WTC11 (cell line): ENCODE measurements at regions not wholly inside any gene's neighbourhood (a gene's known extent, or its start where the extent isn't known, plus 50 kb on each side); places are given as distances from the start of the nearest gene placed in this dataset.

ENCODE experiments used
- FOXJ3 ChIP-seq: sonication (generic); formaldehyde crosslinking; IDR thresholded peaks from 2 replicates; pipeline ENCODE4 v1.9.0; 2021; ENCODE audit warnings: missing genetic modification reagents, mild to moderate bottlenecking, borderline replicate concordance
- NFATC4 ChIP-seq: fragments of 250-450 bp; sonication (Bioruptor Pico); IDR thresholded peaks from 2 replicates; pipeline ENCODE4 v1.9.0; 2021; ENCODE audit warnings: mild to moderate bottlenecking
- ZNF138 ChIP-seq: sonication (generic); formaldehyde crosslinking; conservative IDR thresholded peaks from 2 replicates; pipeline ENCODE4 v1.8.1; 2022; ENCODE audit warnings: mild to moderate bottlenecking, moderate library complexity, missing genetic modification reagents
- TF ChIP-seq, protein P1 (sequence below): sonication (generic); formaldehyde crosslinking; IDR thresholded peaks from 2 replicates; pipeline ENCODE4 v1.8.1; 2023; ENCODE audit warnings: mild to moderate bottlenecking, moderate library complexity, missing genetic modification reagents
- TF ChIP-seq, protein P2 (sequence below): fragments of 200-600 bp; IDR thresholded peaks from 2 replicates; pipeline ENCODE4 v1.8.0; 2022; ENCODE audit warnings: antibody characterized with exemption
- TF ChIP-seq, protein P3 (sequence below): sonication (generic); formaldehyde crosslinking; IDR thresholded peaks from 2 replicates; pipeline ENCODE4 v1.8.0; 2022; ENCODE audit warnings: mild to moderate bottlenecking, missing genetic modification reagents

DNA sequence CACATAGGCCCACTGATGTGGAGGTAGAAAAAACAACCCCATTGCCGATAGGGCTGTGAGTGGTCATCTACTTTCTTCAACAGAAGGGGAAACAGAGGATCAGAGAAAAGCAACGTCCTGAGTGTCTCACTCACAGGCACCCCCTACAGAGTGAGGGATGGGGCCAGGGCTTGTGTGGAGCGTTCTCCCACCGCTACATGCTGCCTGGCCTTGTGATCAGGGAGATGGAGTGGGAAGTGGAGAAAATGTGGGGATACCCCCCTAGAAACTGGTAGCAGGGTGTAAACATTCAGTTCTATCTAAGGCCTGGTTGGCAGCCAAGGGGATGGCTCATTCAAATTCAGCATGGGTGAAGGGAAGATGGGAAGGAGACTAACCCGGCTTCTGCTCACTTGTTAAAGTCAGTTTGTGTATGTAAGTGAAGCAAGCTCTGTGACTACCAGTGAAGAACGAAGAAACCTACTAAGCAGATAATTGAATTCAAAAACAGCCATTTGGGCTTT is 73.0 kb upstream of the NAV2 start:
- TF ChIP-seq, protein P1, sequence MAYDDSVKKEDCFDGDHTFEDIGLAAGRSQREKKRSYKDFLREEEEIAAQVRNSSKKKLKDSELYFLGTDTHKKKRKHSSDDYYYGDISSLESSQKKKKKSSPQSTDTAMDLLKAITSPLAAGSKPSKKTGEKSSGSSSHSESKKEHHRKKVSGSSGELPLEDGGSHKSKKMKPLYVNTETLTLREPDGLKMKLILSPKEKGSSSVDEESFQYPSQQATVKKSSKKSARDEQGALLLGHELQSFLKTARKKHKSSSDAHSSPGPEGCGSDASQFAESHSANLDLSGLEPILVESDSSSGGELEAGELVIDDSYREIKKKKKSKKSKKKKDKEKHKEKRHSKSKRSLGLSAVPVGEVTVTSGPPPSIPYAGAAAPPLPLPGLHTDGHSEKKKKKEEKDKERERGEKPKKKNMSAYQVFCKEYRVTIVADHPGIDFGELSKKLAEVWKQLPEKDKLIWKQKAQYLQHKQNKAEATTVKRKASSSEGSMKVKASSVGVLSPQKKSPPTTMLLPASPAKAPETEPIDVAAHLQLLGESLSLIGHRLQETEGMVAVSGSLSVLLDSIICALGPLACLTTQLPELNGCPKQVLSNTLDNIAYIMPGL (CRISPR knock-in tag) = no peak
- TF ChIP-seq, protein P2, sequence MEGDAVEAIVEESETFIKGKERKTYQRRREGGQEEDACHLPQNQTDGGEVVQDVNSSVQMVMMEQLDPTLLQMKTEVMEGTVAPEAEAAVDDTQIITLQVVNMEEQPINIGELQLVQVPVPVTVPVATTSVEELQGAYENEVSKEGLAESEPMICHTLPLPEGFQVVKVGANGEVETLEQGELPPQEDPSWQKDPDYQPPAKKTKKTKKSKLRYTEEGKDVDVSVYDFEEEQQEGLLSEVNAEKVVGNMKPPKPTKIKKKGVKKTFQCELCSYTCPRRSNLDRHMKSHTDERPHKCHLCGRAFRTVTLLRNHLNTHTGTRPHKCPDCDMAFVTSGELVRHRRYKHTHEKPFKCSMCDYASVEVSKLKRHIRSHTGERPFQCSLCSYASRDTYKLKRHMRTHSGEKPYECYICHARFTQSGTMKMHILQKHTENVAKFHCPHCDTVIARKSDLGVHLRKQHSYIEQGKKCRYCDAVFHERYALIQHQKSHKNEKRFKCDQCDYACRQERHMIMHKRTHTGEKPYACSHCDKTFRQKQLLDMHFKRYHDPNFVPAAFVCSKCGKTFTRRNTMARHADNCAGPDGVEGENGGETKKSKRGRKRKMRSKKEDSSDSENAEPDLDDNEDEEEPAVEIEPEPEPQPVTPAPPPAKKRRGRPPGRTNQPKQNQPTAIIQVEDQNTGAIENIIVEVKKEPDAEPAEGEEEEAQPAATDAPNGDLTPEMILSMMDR = no peak
- TF ChIP-seq FOXJ3 (CRISPR knock-in tag) (no peak), NFATC4 (CRISPR knock-in tag) (no peak), ZNF138 (no peak)
- TF ChIP-seq, protein P3, sequence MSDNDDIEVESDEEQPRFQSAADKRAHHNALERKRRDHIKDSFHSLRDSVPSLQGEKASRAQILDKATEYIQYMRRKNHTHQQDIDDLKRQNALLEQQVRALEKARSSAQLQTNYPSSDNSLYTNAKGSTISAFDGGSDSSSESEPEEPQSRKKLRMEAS (CRISPR knock-in tag) = no peak
